Nucleus accumbens (tissue), 56 donors: ENCODE measurements at regions not wholly inside any gene's neighbourhood (a gene's known extent, or its start where the extent isn't known, plus 50 kb on each side); places are given as distances from the start of the nearest gene placed in this dataset.

Experiments
- DNase-seq, 56 donors: peaks; one replicate each; lab custom pipeline; 2025; lab: John Stamatoyannopoulos, UW

DNA sequence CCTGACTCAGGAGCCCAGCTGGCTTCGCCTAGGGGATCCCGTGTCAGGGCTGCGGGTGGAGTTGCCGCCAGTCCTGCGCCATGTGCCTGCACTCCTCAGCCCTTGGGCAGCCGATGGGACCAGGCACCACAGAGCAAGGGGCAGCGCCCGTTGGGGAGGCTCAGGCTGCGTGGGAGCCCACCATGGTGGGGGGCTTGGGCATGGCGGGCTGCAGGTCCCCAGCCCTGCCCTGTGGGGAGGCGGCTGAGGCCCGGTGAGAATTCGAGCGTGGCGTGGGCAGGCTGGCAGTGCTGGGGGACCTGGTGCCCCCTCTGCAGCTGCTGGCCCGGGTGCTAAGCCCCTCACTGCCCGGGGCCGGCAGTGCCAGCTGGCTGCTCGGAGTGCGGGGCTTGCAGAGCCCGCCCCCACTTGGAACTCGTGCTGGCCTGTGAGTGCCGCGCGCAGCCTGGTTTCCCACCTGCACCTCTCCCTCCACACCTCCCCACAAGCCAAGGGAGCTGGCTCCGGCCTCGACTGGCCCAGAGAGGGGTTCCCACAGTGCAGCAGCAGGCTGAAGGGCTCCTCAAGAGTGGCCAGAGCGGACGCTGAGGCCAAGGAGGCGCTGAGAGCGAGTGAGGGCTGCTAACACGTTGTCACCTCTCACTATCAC, 135.1 kb upstream of the SEL1L start:
- DNase-seq, result no peak

GRCh38 chr14:81669308-81669707, 135.7 kb upstream of the SEL1L start:
- DNase-seq, result no peak

DNA sequence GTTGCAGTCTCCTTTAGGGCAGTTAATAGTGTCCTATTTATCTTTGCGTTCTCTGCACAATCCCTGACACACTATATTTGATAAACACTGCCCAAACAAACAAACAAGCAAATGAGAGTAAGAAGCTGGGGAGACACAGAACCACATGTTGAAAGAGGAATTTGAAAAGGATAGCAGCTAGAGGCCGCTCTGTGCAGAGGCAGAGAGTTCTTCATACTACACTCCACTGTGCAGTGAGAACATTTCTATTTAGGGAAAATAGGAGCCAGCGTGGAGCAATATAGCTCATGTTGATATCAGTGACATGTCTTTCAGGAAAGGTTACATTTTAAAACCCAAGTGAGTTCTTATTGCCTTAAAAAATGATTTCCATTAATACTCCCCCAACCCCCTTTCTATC, 140.3 kb upstream of the SEL1L start:
- no peak for DNase-seq

- DNase-seq, result no peak
Measured at GRCh38 chr14:81676395-81676794, 142.7 kb upstream of the SEL1L start.

DNA sequence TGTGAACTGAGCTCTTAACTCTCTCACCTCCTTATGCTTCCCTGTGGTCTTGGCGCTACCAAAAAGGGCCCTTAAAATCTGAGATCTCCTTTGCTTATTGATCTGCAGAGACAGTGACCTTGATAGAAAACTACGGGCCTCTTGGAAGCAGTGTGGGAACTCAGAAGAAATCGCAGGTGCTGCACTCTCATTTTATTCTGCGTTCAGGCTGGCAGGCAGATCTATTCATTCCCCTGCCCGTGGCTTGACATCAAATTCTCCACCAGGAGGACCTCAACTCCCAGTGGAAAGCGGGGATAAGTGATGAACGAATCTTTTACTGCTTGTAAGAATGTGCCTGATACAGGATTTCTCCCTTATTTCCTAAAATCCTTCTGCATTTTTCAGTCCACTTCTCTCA, 143.2 kb upstream of the SEL1L start:
- DNase-seq, result no peak

DNA sequence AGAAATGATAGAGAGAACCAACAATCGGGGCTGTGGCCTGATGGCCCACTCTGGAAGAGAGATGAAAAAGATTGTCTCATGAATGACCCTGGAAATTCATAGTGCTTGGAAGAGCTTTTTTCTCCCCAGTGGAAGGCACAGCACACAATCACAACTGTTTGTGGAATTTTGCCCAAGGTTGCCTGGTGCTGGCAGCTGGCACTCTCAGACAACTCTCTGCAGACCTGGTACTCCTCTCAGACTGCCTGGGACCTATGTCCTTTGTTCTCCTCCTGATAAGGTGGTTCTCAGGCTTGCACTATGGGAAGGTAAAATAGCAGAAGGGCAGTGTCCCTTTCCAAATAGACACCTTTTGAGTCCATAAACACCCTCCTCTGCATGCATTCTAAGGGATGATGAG, 144.1 kb upstream of the SEL1L start:
- no peak for DNase-seq

GRCh38 chr14:81679226-81679625, 145.6 kb upstream of the SEL1L start:
- no peak for DNase-seq

DNA sequence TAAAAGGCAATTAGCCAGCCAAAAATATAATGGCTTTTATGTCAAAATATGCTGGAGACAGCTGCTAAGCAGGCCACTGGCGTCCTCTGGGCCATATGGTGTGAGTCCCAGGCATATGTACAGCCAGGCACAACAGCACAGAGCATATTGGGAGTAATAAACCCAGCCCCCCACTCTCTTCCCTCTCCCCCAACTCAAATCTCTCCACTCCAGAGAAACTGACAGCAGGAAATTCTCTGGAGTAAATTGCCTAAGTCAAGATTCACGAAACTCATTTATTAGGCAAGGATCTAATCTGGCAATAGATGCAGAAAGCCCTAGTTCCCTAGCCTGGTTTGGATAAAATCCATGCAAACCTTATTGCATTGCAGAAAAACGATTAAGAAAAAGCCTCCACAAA, 147.9 kb upstream of the SEL1L start:
- no peak for DNase-seq

- no peak for DNase-seq
Measured at GRCh38 chr14:81682134-81682533, 148.5 kb upstream of the SEL1L start.

DNA sequence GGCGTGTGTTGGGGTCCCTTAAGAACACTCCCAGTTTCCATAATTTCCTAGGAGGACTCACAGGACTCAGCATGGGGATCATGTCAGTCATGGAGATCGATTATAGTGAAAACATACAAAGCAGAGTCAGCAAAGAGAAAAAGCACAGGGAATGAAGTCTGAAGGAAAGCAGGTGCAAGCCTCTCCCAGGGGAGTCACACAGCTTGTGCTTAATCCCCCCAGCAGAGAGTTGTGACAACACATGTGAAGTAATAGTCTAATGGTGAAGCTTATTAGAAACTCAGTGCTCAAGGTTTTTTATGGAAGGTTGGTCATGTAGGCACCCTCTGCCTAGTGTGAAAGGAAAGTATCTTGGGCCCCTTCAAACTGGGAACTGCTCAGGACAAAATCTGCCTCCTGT, 149.0 kb upstream of the SEL1L start:
- DNase-seq, result no peak

- no peak for DNase-seq
Measured at GRCh38 chr14:81684696-81685095, 151.0 kb upstream of the SEL1L start.

- DNase-seq, result no peak
Measured at GRCh38 chr14:81686512-81686911, 152.9 kb upstream of the SEL1L start.

GRCh38 chr14:81691931-81692330, 158.3 kb upstream of the SEL1L start:
- no peak for DNase-seq

DNA sequence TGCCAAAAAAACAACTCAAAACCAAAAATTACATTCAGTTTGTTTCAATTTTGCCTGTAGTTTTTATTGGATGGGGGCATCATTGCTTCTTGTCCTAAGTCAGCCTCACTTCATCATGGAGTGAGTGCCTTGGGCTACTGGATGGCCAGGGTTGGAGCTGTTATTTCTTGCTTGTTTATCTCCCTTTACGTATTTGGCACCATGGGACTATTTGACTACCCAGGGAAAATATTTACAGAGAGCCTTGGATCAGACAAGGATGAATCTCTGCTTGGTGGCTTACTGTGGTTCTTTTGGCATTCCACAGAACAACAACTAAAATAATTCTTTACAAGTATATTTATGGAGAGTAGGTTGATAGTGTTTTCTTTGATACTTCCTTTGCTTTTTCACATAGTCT, 160.8 kb upstream of the SEL1L start:
- no peak for DNase-seq

DNA sequence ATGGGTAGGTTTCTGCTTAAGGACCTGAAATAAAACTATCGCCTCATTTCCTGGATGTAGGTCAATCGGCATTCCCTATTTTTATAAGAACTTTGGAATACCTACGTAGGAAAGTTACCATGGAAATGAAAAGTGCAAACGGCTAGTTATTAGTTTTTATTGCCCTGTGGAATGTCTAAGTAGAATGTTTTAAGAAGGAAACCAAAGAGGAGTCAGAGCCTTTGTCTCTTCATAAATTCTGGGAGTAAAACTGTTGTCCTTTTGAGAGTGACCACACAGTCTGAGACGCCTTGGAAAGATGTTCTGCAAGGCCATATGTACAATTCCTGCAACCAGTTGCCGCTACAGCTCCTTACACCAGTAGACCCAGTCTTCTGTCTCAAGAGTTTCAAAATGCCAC, 176.0 kb upstream of the SEL1L start:
- no peak for DNase-seq

DNA sequence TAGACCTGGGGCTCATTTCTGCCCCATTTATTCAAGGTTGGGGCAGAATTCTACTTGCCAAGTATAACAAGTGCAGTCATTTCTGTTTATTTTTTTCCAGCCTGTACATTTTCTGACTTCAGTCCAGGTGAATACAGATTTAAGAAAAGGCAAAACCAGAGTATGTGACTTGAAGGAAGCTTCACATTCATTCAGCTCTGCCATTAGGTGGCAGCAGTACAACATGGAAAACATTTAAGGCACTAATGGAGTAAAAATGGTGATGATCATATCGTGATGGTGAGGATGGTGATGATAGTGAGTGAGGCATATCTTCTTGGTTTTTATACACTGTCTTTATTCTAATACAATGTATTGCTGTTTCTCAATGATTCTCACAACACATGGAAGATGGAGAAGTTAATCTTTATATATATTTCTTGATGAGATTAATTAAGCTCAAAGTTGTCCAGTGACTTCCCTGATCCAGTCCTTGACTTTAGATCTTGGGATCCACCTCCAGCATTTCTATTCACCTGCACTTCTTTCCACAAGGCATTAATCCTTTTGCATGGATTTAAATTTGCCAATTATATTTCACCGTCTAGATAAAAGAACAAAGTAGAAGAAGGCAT, 176.7 kb upstream of the SEL1L start:
- DNase-seq, result peak in 12 of 56 donors; percentile 0 to 43 (median 6)

- no peak for DNase-seq
Measured at GRCh38 chr14:81715731-81716130, 182.1 kb upstream of the SEL1L start.

- no peak for DNase-seq
Measured at GRCh38 chr14:81716953-81717352, 183.3 kb upstream of the SEL1L start.

- DNase-seq, result no peak
Measured at GRCh38 chr14:81723956-81724355, 190.3 kb upstream of the SEL1L start.

DNA sequence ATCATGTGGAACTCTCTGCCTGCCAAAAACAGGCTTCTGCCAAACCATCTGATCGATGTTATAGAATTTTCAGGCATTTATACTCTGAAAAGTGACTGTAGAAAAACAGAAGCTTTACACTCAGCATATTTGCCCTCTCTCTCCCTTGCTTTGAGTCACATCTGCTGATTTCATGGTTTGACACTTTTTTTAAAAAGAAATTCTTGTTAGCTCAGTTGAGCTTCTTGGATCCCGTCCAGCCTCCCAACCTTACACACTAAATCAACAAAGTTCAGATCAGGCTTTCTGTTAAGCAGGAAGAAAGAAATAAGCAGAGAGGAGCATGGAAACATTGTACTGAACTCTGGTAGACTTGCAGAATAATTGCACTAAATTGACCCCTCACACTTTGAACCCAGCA, 193.6 kb upstream of the SEL1L start:
- DNase-seq, result peak in 1 of 56 donors; percentile 1

DNA sequence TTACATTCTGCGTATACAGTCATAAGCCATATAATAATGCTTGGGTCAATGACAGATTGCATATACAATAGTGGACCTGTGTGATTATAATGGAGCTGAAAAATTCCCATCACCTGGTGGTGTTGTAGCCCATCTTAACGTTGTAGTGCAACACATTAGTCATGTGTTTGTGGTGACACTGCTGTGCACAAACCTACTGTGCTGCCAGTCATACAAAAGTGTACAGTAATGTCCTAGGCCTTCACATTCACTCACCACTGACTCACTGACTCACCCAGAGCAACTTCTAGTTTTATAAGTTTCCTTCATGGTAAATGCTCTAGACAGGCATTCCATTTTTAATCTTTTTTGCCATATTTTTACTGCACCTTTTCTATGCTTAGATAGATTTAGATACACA, 194.8 kb upstream of the SEL1L start:
- DNase-seq, result no peak

DNA sequence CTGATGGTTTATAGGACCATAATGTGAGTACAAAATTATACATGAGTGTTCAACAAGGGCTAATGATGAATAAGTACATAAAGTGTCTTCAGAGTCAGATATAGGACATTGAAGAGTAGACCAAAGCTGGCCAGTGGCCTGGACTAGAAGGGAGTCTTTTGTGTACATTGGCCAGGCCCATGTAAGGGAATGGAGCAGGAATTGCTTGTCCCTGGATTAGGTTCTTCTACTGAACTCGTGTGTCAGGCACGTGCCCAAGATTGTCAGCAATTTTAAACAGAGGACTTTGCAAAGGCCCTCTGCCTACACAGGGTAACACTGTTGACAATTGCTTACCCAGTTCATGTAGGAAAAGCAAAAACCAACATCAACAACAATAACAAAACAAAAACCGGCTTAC, 196.0 kb upstream of the SEL1L start:
- DNase-seq, result no peak

- no peak for DNase-seq
Measured at GRCh38 chr14:81737938-81738337, 204.3 kb upstream of the SEL1L start.
